ENCODE measurements at regions not wholly inside any gene's neighbourhood (a gene's known extent, or its start where the extent isn't known, plus 50 kb on each side); places are given as distances from the start of the nearest gene placed in this dataset.

GRCh38 chr10:36464291-36464690, 661.1 kb upstream of the ANKRD30A start:
- Histone ChIP-seq H3K79me2 (ENCODE audit: control insufficient read depth, insufficient read depth, low read length) (no peaks in the 10 kb centered on the region), H3K4me3 (no peak overlapping the region), H2AFZ (ENCODE audit: control insufficient read depth, low read depth, low read length) (no peak overlapping the region), H3K36me3 (ENCODE audit: control insufficient read depth in 2 of 2, insufficient read depth in 2 of 2, low read length in 1 of 2) (no peaks in the 10 kb centered on the region), H3K9ac (ENCODE audit: control insufficient read depth, insufficient read depth, low read length) (no peak overlapping the region), H3K27me3 (replicated peaks in 1 of 2; ENCODE audit: control insufficient read depth in 2 of 2, insufficient read depth in 2 of 2, low read length in 1 of 2) (no peaks in the 10 kb centered on the region), H3K27ac (ENCODE audit: control insufficient read depth, insufficient read depth) (no peak overlapping the region), H3K9me3 (replicated peaks; ENCODE audit: control insufficient read depth, insufficient read depth, low read length) (no peaks in the 10 kb centered on the region), H4K20me1 (ENCODE audit: control insufficient read depth, insufficient read depth) (no peaks in the 10 kb centered on the region), H3K4me1 (ENCODE audit: control insufficient read depth, insufficient read depth, low read length) (no peaks in the 10 kb centered on the region), H3K4me2 (ENCODE audit: control insufficient read depth, insufficient read depth) (no peak overlapping the region)
- RAD21 ChIA-PET (ENCODE audit: unreplicated experiment): no interaction called here
- FAIRE-seq (no peak), ATAC-seq (no peak), DNase-seq (ENCODE audit: low read depth, low spot score) (no peak)
- SMC1A ChIA-PET (ENCODE audit: uncharacterized antibody, unreplicated experiment): no interaction called here
- in situ Hi-C loops (cut with MboI) (no loop called here), intact Hi-C loops (cut with micrococcal nuclease; ENCODE audit: unreplicated experiment) (no loop called here)
- no TSS peak for BruUV-seq (replicated peaks)
- WGBS (ENCODE audit: insufficient coverage, insufficient replicate concordance, low lambda C conversion rate, missing lambda C conversion rate): 0% methylated on average over 1 of the region's 1 CpG
- TF ChIP-seq, protein P1, sequence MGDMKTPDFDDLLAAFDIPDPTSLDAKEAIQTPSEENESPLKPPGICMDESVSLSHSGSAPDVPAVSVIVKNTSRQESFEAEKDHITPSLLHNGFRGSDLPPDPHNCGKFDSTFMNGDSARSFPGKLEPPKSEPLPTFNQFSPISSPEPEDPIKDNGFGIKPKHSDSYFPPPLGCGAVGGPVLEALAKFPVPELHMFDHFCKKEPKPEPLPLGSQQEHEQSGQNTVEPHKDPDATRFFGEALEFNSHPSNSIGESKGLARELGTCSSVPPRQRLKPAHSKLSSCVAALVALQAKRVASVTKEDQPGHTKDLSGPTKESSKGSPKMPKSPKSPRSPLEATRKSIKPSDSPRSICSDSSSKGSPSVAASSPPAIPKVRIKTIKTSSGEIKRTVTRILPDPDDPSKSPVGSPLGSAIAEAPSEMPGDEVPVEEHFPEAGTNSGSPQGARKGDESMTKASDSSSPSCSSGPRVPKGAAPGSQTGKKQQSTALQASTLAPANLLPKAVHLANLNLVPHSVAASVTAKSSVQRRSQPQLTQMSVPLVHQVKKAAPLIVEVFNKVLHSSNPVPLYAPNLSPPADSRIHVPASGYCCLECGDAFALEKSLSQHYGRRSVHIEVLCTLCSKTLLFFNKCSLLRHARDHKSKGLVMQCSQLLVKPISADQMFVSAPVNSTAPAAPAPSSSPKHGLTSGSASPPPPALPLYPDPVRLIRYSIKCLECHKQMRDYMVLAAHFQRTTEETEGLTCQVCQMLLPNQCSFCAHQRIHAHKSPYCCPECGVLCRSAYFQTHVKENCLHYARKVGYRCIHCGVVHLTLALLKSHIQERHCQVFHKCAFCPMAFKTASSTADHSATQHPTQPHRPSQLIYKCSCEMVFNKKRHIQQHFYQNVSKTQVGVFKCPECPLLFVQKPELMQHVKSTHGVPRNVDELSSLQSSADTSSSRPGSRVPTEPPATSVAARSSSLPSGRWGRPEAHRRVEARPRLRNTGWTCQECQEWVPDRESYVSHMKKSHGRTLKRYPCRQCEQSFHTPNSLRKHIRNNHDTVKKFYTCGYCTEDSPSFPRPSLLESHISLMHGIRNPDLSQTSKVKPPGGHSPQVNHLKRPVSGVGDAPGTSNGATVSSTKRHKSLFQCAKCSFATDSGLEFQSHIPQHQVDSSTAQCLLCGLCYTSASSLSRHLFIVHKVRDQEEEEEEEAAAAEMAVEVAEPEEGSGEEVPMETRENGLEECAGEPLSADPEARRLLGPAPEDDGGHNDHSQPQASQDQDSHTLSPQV (IDR thresholded peaks at IDR 0.05): no peak
- TF ChIP-seq ZBED1 (IDR thresholded peaks at IDR 0.05; ENCODE audit: borderline replicate concordance) (no peak), RAD21 (IDR thresholded peaks at IDR 0.05; ENCODE audit: insufficient read depth, low read depth, low read length) (no peak), RFX5 (IDR thresholded peaks at IDR 0.05; ENCODE audit: low read depth, low read length) (no peak), BHLHE40 (IDR thresholded peaks at IDR 0.05; ENCODE audit: borderline replicate concordance in 1 of 2, low read depth in 2 of 2, low read length in 1 of 2) (no peak)
- POLR2A ChIA-PET: no interaction called here
- CTCF ChIA-PET: no interaction called here
